K562 (cell line): ENCODE measurements at regions not wholly inside any gene's neighbourhood (a gene's known extent, or its start where the extent isn't known, plus 50 kb on each side); places are given as distances from the start of the nearest gene placed in this dataset.

Source experiments
- ATAC-seq: fragments of 200-7000 bp; cut with Tn5 transposase; 3 replicates; pipeline ENCODE4 v1.9.1; 2020; ENCODE audit warnings: moderate library complexity
- BruUV-seq: library from RNA; stranded (reverse); fragments of 400-500 nt; replicated peaks from 2 replicates; lab custom pipeline; 2021; lab: Mats Ljungman, UMichigan
- CTCF ChIA-PET: fragments of 300-600 bp; formaldehyde crosslinking; extraction: SDS; loops from one replicate; lab custom pipeline; 2021; ENCODE audit warnings: low intra/inter-chr PET ratio; lab: Yijun Ruan, JAX
- POLR2A ChIA-PET: fragments of 300-600, 350-650 bp; sonication (Branson Sonifier 250); formaldehyde crosslinking; extraction: SDS; loops from one replicate; lab custom pipeline; 2021; ENCODE audit warnings: antibody characterized with exemption, inconsistent platforms; lab: Yijun Ruan, JAX
- DNase-seq, 4 experiments: peaks; one replicate each; pipeline versions ENCODE4 v3.0.0 to v3.0.0-alpha.2; 2011 to 2018; ENCODE audit warnings: low spot score in 3 of 4, mixed read lengths in 3 of 4; ENCODE audit errors: extremely low read depth in 1 of 4
- FAIRE-seq: peaks from 2 replicates; lab custom pipeline; 2011; peaks lifted over from hg19 to GRCh38; lab: Jason Lieb, UNC
- H2AFZ ChIP-seq: 2 replicates; pipeline ENCODE4 v1.6.0; 2011; ENCODE audit warnings: low read depth, low read length, control low read depth, inconsistent platforms
- H3K27ac ChIP-seq: fragments of 200-600 bp; 3 replicates; pipeline ENCODE4 v1.8.0; 2011; ENCODE audit warnings: low read depth, mild to moderate bottlenecking, control low read depth, inconsistent platforms, low read length, moderate library complexity, mixed read lengths; ENCODE audit errors: extremely low read depth
- H3K27me3 ChIP-seq, 2 experiments: fragments of 300-600 bp in 1 of 2; 2 replicates in 1 of 2; 3 replicates in 1 of 2; pipeline versions ENCODE4 v1.6.0 to v1.8.0; 2011; ENCODE audit warnings: inconsistent platforms in 2 of 2, low read length in 2 of 2, mild to moderate bottlenecking in 1 of 2, mixed read lengths in 1 of 2, moderate library complexity in 1 of 2; ENCODE audit not compliant: control insufficient read depth in 2 of 2, insufficient read depth in 2 of 2
- H3K36me3 ChIP-seq: fragments of 300-600 bp; 3 replicates; pipeline ENCODE4 v1.8.0; 2011; ENCODE audit warnings: mild to moderate bottlenecking, low read length, inconsistent platforms; ENCODE audit not compliant: control insufficient read depth, insufficient read depth
- H3K4me1 ChIP-seq, 2 experiments: fragments of 200-600 bp in 1 of 2; replicated peaks in 1 of 2; 2 replicates in 1 of 2; 3 replicates in 1 of 2; pipeline versions ENCODE4 v1.5.1 to v1.8.0; 2011; ENCODE audit warnings: inconsistent platforms in 2 of 2, low read length in 2 of 2, mild to moderate bottlenecking in 1 of 2, mixed read lengths in 1 of 2, moderate library complexity in 1 of 2; ENCODE audit not compliant: control insufficient read depth in 2 of 2, insufficient read depth in 2 of 2
- H3K4me2 ChIP-seq: 2 replicates; pipeline ENCODE4 v1.6.1; 2011; ENCODE audit warnings: low read length, control low read depth, inconsistent platforms, mixed read lengths; ENCODE audit not compliant: insufficient read depth
- H3K4me3 ChIP-seq: fragments of 200-600 bp; sonication (generic), shearing (Covaris generic); 2 replicates; pipeline ENCODE4 v1.5.1; 2016; ENCODE audit warnings: control low read depth, inconsistent platforms
- H3K79me2 ChIP-seq: fragments of 200-600 bp; 3 replicates; pipeline ENCODE4 v1.8.0; 2011; ENCODE audit warnings: low read length, inconsistent platforms; ENCODE audit not compliant: control insufficient read depth, insufficient read depth
- H3K9ac ChIP-seq, 2 experiments: 2 replicates each; pipeline versions ENCODE4 v1.6.0 to v1.6.1; 2011; ENCODE audit warnings: low read depth in 2 of 2, low read length in 2 of 2, control low read depth in 1 of 2, inconsistent platforms in 1 of 2, mild to moderate bottlenecking in 1 of 2, mixed read lengths in 1 of 2; ENCODE audit not compliant: insufficient read depth in 1 of 2
- H3K9me1 ChIP-seq: one replicate; pipeline ENCODE4 v1.6.0; 2011; ENCODE audit warnings: inconsistent platforms, mild to moderate bottlenecking, low read length, moderate library complexity; ENCODE audit not compliant: control insufficient read depth, insufficient read depth
- H3K9me3 ChIP-seq: replicated peaks from 2 replicates; pipeline ENCODE4 v1.5.1; 2011; ENCODE audit warnings: low read depth, low read length, inconsistent platforms; ENCODE audit not compliant: control insufficient read depth, insufficient read depth
- H4K20me1 ChIP-seq: replicated peaks from 2 replicates; pipeline ENCODE4 v1.6.1; 2011; ENCODE audit warnings: low read length, inconsistent platforms, mixed read lengths; ENCODE audit not compliant: control insufficient read depth, insufficient read depth
- EP300 ChIP-seq: IDR thresholded peaks from 2 replicates; pipeline ENCODE4 v1.6.1; 2012; ENCODE audit warnings: low read length, improper control_type of control experiment
- GABPB1 ChIP-seq: sonication (generic); formaldehyde crosslinking; IDR thresholded peaks from 2 replicates; pipeline ENCODE4 v1.8.0; 2022; ENCODE audit warnings: mild to moderate bottlenecking, missing genetic modification reagents
- MED1 ChIP-seq: sonication (generic); formaldehyde crosslinking; IDR thresholded peaks from 2 replicates; pipeline ENCODE4 v1.8.1; 2023; ENCODE audit warnings: missing genetic modification reagents, borderline replicate concordance
- NFE2 ChIP-seq: IDR thresholded peaks from 2 replicates; pipeline ENCODE4 v1.6.1; 2014; ENCODE audit warnings: antibody characterized with exemption, low read depth
- SAFB ChIP-seq: fragments of 200-400 bp; formaldehyde crosslinking; IDR thresholded peaks from 2 replicates; pipeline ENCODE4 v1.6.1; 2017; ENCODE audit warnings: low read depth, low read length, borderline replicate concordance
- STAT6 ChIP-seq: sonication (generic); formaldehyde crosslinking; IDR thresholded peaks from 2 replicates; pipeline ENCODE4 v1.8.1; 2023; ENCODE audit warnings: mild to moderate bottlenecking, missing genetic modification reagents
- TAF1 ChIP-seq: IDR thresholded peaks from 2 replicates; pipeline ENCODE4 v1.6.1; 2011; ENCODE audit warnings: mild to moderate bottlenecking, low read length, moderate library complexity; ENCODE audit not compliant: insufficient read depth, control insufficient read depth, severe bottlenecking; ENCODE audit errors: extremely low read depth
- ZBTB43 ChIP-seq: sonication (generic); formaldehyde crosslinking; IDR thresholded peaks from 2 replicates; pipeline ENCODE4 v1.8.0; 2023; ENCODE audit warnings: mild to moderate bottlenecking, missing genetic modification reagents
- ZKSCAN8 ChIP-seq: fragments of 200-800 bp; sonication (Bioruptor generic); IDR thresholded peaks from 2 replicates; pipeline ENCODE4 v1.6.1; 2016; ENCODE audit warnings: missing genetic modification characterization, missing compliant biosample characterization
- ZNF695 ChIP-seq: fragments of 450-650 bp; formaldehyde crosslinking; IDR thresholded peaks from 2 replicates; pipeline ENCODE4 v1.4.0; 2020; ENCODE audit warnings: mild to moderate bottlenecking, moderate library complexity
- WGBS: fragments of 100-300 bp; shearing (Covaris generic); methylation state at CpG from one replicate; pipeline ENCODE4 v1.1.6; 2016; ENCODE audit warnings: low coverage, mixed read lengths; ENCODE audit not compliant: insufficient coverage; ENCODE audit errors: missing lambda C conversion rate; 5-methylcytosine and 5-hydroxymethylcytosine counted together
- in situ Hi-C: fragments of 300-500 bp; cut with MboI; formaldehyde crosslinking; loops from 4 replicates; pipeline ENCODE4 v1.15.0; 2018; ENCODE audit warnings: inconsistent platforms, mixed read lengths
- intact Hi-C: fragments of 100-400 bp; cut with micrococcal nuclease; formaldehyde crosslinking; loops from 2 replicates; pipeline ENCODE4 v1.14.2; 2022

GRCh38 chr11:18849406-18849805, 57.8 kb upstream of the PTPN5 start:
- H4K20me1 ChIP-seq, result no peaks in the 10 kb centered on the region
- DNase-seq (no peak), ATAC-seq (no peak), FAIRE-seq (no peak)
- no peak overlapping the region for H3K4me3 ChIP-seq
- ChIA-PET CTCF (no interaction called here), POLR2A (no interaction called here)
- in situ Hi-C loops (no loop called here), intact Hi-C loops (loop anchor here (10.0 kb wide), 1 partner anchor 225 kb away; no protein-coding TSS in a partner anchor)
- TF ChIP-seq MED1 (CRISPR knock-in tag), result no peak
- no peak for TF ChIP-seq SAFB
- no peak for TF ChIP-seq NFE2
- no peak for TF ChIP-seq EP300
- TF ChIP-seq ZBTB43, result no peak
- no peak for TF ChIP-seq ZKSCAN8 (CRISPR knock-in tag)
- no peak for TF ChIP-seq GABPB1 (CRISPR knock-in tag)
- TF ChIP-seq ZNF695, result no peak
- no peak for TF ChIP-seq STAT6 (CRISPR knock-in tag)
- TF ChIP-seq TAF1, result no peak
- no peaks in the 10 kb centered on the region for H3K79me2 ChIP-seq
- no peak overlapping the region for H2AFZ ChIP-seq
- no peaks in the 10 kb centered on the region for H3K9me1 ChIP-seq
- no peaks in the 10 kb centered on the region for H3K9me3 ChIP-seq
- no peaks in the 10 kb centered on the region; a peak in 1 of 5 replicates for H3K27me3 ChIP-seq
- no TSS peak for BruUV-seq
- H3K4me1 ChIP-seq, result no peaks in the 10 kb centered on the region
- no peak overlapping the region for H3K9ac ChIP-seq
- WGBS, result 7% methylated on average over 1 of the region's 1 CpG
- no peak overlapping the region for H3K27ac ChIP-seq
- H3K4me2 ChIP-seq, result no peak overlapping the region
- no peaks in the 10 kb centered on the region for H3K36me3 ChIP-seq
